ENCODE measurements at regions not wholly inside any gene's neighbourhood (a gene's known extent, or its start where the extent isn't known, plus 50 kb on each side); places are given as distances from the start of the nearest gene placed in this dataset.

DNA sequence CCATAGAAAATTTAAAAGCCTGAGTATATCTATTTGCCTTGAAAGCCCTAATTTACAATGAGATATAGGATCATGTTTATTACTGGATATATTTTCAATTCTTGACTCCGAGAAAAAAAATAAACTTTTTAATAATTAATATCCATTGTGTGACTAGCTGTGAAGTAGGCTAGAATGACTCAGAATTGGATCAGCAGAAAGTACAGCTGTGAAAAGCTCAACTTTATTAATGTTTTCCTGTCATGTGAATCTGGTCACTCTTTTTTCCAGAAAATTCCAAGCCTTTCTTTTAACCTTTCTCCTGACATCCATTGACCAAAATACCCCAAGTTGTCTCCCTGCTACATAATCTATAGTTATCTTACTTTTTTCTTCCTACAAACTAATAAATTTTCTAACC lies 171.8 kb upstream of the PACRGL start:
- H3K27ac Mint-ChIP-seq = no peak overlapping the region
- ChIA-PET POLR2A (interaction anchor here (0.8 kb wide), 1 partner anchor 15 kb away, joined by 4 read pairs; no protein-coding TSS in a partner anchor), CTCF (no interaction called here)
- no peaks in the 10 kb centered on the region for H3K4me1 Mint-ChIP-seq (ENCODE audit: low read depth)
- intact Hi-C loops (cut with micrococcal nuclease) = no loop called here
- ATAC-seq (no peak), DNase-seq (no peak)
- TF ChIP-seq, protein P1, sequence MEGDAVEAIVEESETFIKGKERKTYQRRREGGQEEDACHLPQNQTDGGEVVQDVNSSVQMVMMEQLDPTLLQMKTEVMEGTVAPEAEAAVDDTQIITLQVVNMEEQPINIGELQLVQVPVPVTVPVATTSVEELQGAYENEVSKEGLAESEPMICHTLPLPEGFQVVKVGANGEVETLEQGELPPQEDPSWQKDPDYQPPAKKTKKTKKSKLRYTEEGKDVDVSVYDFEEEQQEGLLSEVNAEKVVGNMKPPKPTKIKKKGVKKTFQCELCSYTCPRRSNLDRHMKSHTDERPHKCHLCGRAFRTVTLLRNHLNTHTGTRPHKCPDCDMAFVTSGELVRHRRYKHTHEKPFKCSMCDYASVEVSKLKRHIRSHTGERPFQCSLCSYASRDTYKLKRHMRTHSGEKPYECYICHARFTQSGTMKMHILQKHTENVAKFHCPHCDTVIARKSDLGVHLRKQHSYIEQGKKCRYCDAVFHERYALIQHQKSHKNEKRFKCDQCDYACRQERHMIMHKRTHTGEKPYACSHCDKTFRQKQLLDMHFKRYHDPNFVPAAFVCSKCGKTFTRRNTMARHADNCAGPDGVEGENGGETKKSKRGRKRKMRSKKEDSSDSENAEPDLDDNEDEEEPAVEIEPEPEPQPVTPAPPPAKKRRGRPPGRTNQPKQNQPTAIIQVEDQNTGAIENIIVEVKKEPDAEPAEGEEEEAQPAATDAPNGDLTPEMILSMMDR (IDR thresholded peaks at IDR 0.05) = no peak
- no peaks in the 10 kb centered on the region for H3K36me3 Mint-ChIP-seq (ENCODE audit: low read depth)
- H3K9me3 Mint-ChIP-seq = no peaks in the 10 kb centered on the region
- H3K27me3 Mint-ChIP-seq = peaks cover 2% of the 10 kb centered on the region
- H3K4me3 Mint-ChIP-seq = no peak overlapping the region

DNA sequence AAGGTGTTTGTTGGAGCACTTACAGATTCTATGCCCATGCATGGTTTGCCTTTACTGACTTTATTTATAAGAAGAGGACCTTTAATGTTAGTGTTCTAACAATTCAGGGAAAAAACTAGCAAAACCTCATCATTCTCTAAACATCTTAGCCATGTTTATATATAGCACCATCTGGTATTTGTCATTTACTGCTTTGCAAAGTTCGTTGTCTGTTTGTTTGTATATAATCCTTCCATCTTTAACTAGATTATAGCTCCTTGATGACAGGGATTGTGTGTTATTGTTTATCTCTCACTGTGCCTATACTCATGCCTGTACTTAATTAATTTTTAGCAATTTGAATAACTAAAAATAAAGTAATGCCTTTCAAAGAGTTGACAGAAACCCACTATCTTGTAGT lies 170.6 kb upstream of the PACRGL start:
- DNase-seq = no peak
- TF ChIP-seq, protein P1 (IDR thresholded peaks at IDR 0.05) = no peak
- peaks cover 2% of the 10 kb centered on the region for H3K27me3 Mint-ChIP-seq
- no peak overlapping the region for H3K4me3 Mint-ChIP-seq
- no peaks in the 10 kb centered on the region for H3K36me3 Mint-ChIP-seq (ENCODE audit: low read depth)
- no peaks in the 10 kb centered on the region for H3K9me3 Mint-ChIP-seq
- no peaks in the 10 kb centered on the region for H3K4me1 Mint-ChIP-seq (ENCODE audit: low read depth)
- intact Hi-C loops (cut with micrococcal nuclease) = no loop called here
- no peak overlapping the region for H3K27ac Mint-ChIP-seq
- CTCF ChIA-PET = no interaction called here
- POLR2A ChIA-PET = no interaction called here
- no peak for ATAC-seq

DNA sequence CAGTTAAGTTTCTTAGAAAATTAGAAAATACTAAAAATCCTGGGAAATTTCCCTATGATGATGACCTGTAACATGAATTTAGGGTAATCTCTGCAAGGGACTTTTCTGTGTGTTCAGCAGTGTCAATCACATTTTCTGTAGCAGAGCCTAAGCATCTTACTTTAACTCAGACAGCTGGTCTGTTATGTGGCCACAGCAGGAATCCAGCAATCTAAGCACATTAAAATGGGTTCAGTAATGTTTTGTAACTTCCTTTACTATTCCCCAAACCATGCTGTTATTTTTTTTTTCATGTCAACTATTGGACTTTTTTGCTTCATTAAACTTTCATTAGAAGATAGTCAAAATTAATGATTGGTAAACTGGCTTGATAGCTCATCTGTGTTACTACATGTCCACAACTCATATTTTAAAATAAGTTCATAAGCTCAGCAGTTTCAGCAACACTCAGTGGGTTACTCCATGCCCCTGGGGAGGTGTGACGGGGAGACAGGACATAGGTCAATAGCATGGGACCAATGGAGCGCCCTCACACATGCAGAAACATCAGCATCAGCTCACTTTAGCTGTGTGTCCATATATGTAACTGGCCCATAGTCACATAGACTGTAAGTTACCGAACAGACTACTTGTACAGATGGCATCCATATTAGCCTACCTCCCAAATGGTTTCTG lies 168.0 kb upstream of the PACRGL start:
- H3K9me3 Mint-ChIP-seq = no peaks in the 10 kb centered on the region
- TF ChIP-seq, protein P1 (IDR thresholded peaks at IDR 0.05) = no peak
- ATAC-seq (no peak), DNase-seq (no peak)
- CTCF ChIA-PET = interaction anchor here (1.0 kb wide), 1 partner anchor 137 kb away, joined by 3 read pairs; no protein-coding TSS in a partner anchor
- H3K36me3 Mint-ChIP-seq (ENCODE audit: low read depth) = no peaks in the 10 kb centered on the region
- H3K27me3 Mint-ChIP-seq = peaks cover 2% of the 10 kb centered on the region
- no peaks in the 10 kb centered on the region for H3K4me1 Mint-ChIP-seq (ENCODE audit: low read depth)
- no peak overlapping the region for H3K27ac Mint-ChIP-seq
- H3K4me3 Mint-ChIP-seq = no peak overlapping the region
- intact Hi-C loops (cut with micrococcal nuclease) = no loop called here
- POLR2A ChIA-PET = no interaction called here

DNA sequence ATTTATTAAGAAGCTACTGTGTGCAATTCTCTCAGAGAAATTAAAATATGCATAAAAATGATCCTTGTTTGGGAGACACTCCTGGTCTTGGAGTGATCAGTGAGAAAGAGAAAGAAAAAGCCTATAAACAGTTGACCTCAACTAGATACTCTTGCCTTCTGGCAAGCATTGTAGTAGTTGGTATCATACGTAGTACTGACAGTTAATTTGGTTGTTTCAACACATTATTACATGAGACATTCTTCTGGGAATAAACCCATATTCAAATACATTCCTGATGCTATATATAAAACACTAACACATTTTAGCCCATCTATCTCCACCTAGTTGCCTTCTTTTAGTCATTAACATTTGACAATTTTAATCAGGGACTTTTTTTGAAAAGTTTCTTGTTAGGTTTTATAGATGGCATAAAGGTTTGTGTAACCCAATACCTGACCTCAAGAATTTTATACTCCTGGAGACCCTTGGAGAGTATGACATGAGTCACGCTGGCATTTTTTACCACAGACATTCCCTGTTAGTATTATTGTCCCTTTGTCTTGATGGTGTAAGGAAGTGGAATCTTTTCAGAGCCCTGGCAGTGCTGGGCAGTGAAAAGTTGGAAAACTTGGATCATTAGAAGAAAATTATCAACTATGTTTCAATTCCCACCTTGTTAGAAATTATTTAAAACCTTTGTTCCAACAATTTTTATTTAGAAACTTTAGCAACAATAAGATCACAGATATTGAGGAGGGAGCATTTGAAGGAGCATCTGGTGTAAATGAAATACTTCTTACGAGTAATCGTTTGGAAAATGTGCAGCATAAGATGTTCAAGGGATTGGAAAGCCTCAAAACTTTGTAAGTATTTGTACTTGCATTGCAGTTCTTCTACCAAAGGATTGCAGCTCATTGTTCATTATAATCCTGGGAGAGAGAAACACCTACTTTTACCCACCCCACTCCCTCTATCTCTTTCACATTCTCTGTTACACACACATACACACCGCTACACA lies 167.1 kb upstream of the PACRGL start:
- Mint-ChIP-seq H3K36me3 (ENCODE audit: low read depth) (no peaks in the 10 kb centered on the region), H3K27me3 (peaks cover 2% of the 10 kb centered on the region), H3K9me3 (no peaks in the 10 kb centered on the region), H3K4me3 (no peak overlapping the region), H3K27ac (no peak overlapping the region), H3K4me1 (ENCODE audit: low read depth) (no peaks in the 10 kb centered on the region)
- DNase-seq = no peak
- ChIA-PET POLR2A (no interaction called here), CTCF (no interaction called here)
- TF ChIP-seq, protein P1 (IDR thresholded peaks at IDR 0.05) = no peak
- intact Hi-C loops (cut with micrococcal nuclease) = no loop called here
- ATAC-seq = no peak

DNA sequence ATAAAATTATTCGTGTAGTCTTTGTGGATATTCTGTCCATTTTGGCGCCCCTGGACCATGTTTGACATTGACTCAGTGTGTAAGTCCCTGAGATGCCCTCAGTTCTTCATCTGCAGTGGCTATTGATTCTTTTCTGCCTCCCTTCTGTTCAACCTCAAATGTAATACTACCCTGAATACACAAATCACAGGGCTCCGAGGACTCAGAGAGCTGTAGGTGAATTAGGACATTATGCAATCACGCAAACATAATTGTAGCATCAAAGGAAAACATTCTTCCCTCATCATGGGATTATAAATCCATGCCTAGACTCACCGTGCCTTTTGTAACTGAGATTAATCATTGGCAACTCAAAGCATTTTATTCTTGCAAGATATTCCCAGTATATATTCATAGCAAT lies 161.4 kb upstream of the PACRGL start:
- POLR2A ChIA-PET = interaction anchor here (0.7 kb wide), 1 partner anchor 17 kb away, joined by 5 read pairs; no protein-coding TSS in a partner anchor
- Mint-ChIP-seq H3K27me3 (no peaks in the 10 kb centered on the region), H3K27ac (no peak overlapping the region), H3K4me1 (ENCODE audit: low read depth) (no peaks in the 10 kb centered on the region), H3K4me3 (no peak overlapping the region), H3K9me3 (no peaks in the 10 kb centered on the region), H3K36me3 (ENCODE audit: low read depth) (no peaks in the 10 kb centered on the region)
- intact Hi-C loops (cut with micrococcal nuclease) = no loop called here
- ATAC-seq (no peak), DNase-seq (no peak)
- TF ChIP-seq, protein P1 (IDR thresholded peaks at IDR 0.05) = no peak
- CTCF ChIA-PET = no interaction called here
